ENCODE measurements at regions not wholly inside any gene's neighbourhood (a gene's known extent, or its start where the extent isn't known, plus 50 kb on each side); places are given as distances from the start of the nearest gene placed in this dataset.

DNA sequence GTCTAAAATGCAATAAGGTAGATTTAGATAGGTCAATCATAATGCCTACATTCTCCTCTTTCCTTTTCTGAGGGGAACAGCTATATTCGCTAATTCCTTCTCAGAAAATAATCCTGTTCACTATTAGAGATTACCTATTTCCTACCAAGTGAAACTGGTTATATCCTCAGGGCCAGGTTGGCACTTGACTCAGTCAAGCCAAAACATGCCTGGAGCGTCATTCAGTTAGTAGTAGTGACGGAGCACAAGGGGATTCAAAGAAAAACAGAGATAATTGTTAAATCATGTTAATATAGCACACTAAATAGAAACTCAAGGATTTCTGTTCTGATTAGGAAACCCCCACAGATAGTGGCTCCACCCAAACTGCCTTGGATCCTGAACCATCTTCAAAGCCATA lies 515.4 kb upstream of the PTPRD start:
- TF ChIP-seq CTCF (IDR thresholded peaks at IDR 0.05), result no peak
- no peak for TF ChIP-seq POLR2A (IDR thresholded peaks at IDR 0.05)

Data from heart left ventricle (tissue), 13 donors.